ENCODE measurements at regions not wholly inside any gene's neighbourhood (a gene's known extent, or its start where the extent isn't known, plus 50 kb on each side); places are given as distances from the start of the nearest gene placed in this dataset.
"Not testable (repeated sequence)": the region's sequence is repeated elsewhere in the genome, so short reads cannot be mapped to it uniquely, and the experiment has no call there.

DNA sequence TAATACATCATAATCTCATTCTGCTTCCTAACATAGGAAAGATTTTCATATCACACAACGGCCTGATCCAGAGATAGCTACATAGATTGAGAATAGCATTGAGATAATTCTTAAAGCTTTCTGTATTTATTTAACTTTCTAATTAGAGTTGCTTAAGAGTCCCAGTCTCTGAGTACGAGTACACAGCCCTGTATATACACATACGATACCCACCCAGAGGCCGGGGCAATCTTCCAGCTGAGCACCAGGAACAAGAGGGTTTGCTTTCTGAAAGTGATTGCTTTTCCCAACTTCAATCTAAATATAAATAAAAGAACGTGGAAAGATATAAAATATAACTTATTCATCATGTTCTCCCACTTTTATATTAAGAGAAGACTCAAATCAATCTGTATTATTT lies 313.8 kb downstream of the COL12A1 start:
- CTCF ChIA-PET = interaction anchor here (0.9 to 1.1 kb wide), 2 partner anchors 317 to 483 kb away, joined by 3 read pairs; no protein-coding TSS in a partner anchor
- POLR2A ChIA-PET = no interaction called here
- Histone ChIP-seq H3K36me3 (ENCODE audit: control insufficient read depth, insufficient read depth, low read length) (no peaks in the 10 kb centered on the region), H3K27me3 (ENCODE audit: control insufficient read depth, insufficient read depth, low read length) (no peaks in the 10 kb centered on the region), H3K4me3 (ENCODE audit: low read depth, low read length) (no peak overlapping the region)
- TF ChIP-seq, protein P1, sequence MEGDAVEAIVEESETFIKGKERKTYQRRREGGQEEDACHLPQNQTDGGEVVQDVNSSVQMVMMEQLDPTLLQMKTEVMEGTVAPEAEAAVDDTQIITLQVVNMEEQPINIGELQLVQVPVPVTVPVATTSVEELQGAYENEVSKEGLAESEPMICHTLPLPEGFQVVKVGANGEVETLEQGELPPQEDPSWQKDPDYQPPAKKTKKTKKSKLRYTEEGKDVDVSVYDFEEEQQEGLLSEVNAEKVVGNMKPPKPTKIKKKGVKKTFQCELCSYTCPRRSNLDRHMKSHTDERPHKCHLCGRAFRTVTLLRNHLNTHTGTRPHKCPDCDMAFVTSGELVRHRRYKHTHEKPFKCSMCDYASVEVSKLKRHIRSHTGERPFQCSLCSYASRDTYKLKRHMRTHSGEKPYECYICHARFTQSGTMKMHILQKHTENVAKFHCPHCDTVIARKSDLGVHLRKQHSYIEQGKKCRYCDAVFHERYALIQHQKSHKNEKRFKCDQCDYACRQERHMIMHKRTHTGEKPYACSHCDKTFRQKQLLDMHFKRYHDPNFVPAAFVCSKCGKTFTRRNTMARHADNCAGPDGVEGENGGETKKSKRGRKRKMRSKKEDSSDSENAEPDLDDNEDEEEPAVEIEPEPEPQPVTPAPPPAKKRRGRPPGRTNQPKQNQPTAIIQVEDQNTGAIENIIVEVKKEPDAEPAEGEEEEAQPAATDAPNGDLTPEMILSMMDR (IDR thresholded peaks at IDR 0.05; ENCODE audit: insufficient read depth, low read depth, low read length) = no peak
- no peak for DNase-seq (ENCODE audit: low read depth)

DNA sequence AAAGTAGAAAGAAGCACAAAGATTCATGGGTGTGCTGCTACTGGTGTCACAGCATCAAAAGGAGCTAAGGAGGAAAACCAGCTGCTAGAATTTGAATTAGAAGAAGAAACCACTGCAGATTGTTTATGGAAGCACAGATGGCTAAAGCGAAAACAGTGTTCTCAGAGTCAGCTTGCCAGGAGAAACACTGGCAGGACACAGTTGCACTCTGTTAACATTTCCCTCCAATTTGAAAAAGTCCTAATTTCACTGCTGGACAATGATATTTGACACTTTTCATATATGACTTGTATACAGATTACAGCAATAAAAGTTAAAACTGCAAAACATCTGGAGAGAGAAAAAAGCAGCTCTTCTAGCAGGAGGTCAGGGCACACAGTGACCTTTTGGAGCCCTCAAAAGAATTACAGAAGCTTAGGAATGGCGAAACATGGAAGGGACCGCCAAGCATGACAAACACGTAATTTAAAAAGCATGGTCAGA lies 314.5 kb downstream of the COL12A1 start:
- H3K27me3 ChIP-seq (ENCODE audit: control insufficient read depth, insufficient read depth, low read length) = no peaks in the 10 kb centered on the region
- no peak overlapping the region for H3K4me3 ChIP-seq (ENCODE audit: low read depth, low read length)
- CTCF ChIA-PET = interaction anchor here (0.9 to 1.4 kb wide), 2 partner anchors 12 to 482 kb away, joined by 3 read pairs; no protein-coding TSS in a partner anchor
- peak; percentile 64 for DNase-seq (ENCODE audit: low read depth)
- TF ChIP-seq, protein P1 (IDR thresholded peaks at IDR 0.05; ENCODE audit: insufficient read depth, low read depth, low read length) = no peak
- no peaks in the 10 kb centered on the region for H3K36me3 ChIP-seq (ENCODE audit: control insufficient read depth, insufficient read depth, low read length)
- POLR2A ChIA-PET = interaction anchor here (0.6 kb wide), 2 partner anchors 256 to 313 kb away, joined by 3 to 6 read pairs; no protein-coding TSS in a partner anchor

DNA sequence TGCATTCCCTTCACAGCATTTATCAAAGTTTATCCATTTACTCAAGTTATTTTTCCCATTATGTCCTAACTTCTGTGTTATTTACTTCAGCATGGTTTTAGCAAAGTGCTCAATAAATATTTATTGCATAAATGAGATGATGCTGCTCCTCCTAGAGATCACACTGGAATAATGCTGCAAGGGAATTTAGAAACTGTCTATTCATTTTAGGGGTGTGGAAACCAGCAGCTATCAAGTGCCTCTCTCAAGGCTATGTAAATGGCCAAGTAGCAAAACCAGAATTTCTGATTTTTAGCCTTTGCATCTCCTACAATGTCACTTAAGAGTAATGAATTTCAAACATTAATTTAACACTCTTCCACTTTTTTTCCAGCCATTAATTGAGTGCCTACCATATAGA lies 316.2 kb downstream of the COL12A1 start:
- ChIA-PET CTCF (no interaction called here), POLR2A (no interaction called here)
- TF ChIP-seq, protein P1 (IDR thresholded peaks at IDR 0.05; ENCODE audit: insufficient read depth, low read depth, low read length) = no peak
- no peaks in the 10 kb centered on the region for H3K36me3 ChIP-seq (ENCODE audit: control insufficient read depth, insufficient read depth, low read length)
- no peak overlapping the region for H3K4me3 ChIP-seq (ENCODE audit: low read depth, low read length)
- H3K27me3 ChIP-seq (ENCODE audit: control insufficient read depth, insufficient read depth, low read length) = no peaks in the 10 kb centered on the region
- DNase-seq (ENCODE audit: low read depth) = no peak

DNA sequence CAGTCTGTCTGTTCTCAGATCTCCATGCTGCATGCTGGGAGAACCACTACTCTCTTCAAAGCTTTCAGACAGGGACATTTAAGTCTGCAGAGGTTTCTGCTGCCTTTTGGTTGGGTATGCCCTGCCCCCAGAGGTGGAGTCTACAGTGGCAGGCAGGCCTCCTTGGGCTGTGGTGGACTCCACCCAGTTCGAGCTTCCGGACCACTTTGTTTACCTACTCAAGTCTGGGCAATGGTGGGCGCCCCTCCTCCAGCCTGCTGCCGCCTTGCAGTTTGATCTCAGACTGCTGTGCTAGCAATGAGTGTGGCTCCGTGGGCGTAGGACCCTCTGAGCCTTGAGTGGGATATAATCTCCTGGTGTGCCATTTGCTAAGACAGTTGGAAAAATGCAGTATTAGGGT lies 317.1 kb downstream of the COL12A1 start:
- POLR2A ChIA-PET; CTCF ChIA-PET; H3K4me3 ChIP-seq (ENCODE audit: low read depth, low read length); DNase-seq (ENCODE audit: low read depth); H3K27me3 ChIP-seq (ENCODE audit: control insufficient read depth, insufficient read depth, low read length); H3K36me3 ChIP-seq (ENCODE audit: control insufficient read depth, insufficient read depth, low read length): not testable (repeated sequence)

DNA sequence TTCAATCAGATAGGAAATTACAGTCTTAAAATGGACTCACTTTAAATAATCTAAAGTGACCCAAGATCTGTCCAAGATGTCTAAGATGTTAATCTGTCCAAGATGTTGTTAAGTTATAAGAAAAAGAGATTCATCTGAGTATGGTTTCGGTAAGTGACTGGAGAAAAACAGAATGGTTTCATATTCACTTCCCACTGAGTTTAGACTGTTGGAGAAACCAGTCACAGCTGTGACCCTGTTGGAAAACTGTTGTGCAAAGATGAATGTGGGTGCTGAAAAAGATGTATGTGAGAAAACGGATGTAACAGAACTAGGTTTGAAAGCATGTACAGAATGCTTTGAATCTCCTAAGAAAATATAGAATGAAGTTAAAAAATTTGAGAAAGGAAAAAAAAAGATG lies 325.9 kb downstream of the COL12A1 start:
- DNase-seq (ENCODE audit: low read depth) = no peak
- Histone ChIP-seq H3K4me3 (ENCODE audit: low read depth, low read length) (no peak overlapping the region), H3K27me3 (ENCODE audit: control insufficient read depth, insufficient read depth, low read length) (no peaks in the 10 kb centered on the region), H3K36me3 (ENCODE audit: control insufficient read depth, insufficient read depth, low read length) (no peaks in the 10 kb centered on the region)
- ChIA-PET POLR2A (no interaction called here), CTCF (no interaction called here)
- TF ChIP-seq, protein P1 (IDR thresholded peaks at IDR 0.05; ENCODE audit: insufficient read depth, low read depth, low read length) = no peak

DNA sequence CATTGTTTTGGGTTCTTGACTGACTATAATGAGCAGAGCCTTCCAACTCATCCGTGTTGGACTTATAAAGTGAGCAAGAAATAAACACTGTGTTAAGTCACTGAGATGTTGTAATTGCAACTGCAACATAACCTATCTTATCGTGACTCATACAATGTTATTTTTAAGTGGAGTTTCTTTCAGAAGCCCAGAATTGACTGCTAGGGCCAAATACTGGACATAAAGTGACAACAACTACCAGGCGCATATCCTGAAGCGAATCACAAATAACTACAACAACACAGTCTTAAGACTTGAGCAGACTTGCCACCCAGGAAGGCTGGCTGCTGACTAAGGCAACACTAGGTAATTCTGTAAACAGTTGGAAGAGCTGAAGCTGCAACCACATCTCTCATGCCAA lies 326.6 kb downstream of the COL12A1 start:
- ChIA-PET CTCF (interaction anchor here (0.7 kb wide), 1 partner anchor 12 kb away, joined by 3 read pairs; no protein-coding TSS in a partner anchor), POLR2A (no interaction called here)
- H3K4me3 ChIP-seq (ENCODE audit: low read depth, low read length) = no peak overlapping the region
- no peaks in the 10 kb centered on the region for H3K36me3 ChIP-seq (ENCODE audit: control insufficient read depth, insufficient read depth, low read length)
- TF ChIP-seq, protein P1 (IDR thresholded peaks at IDR 0.05; ENCODE audit: insufficient read depth, low read depth, low read length) = no peak
- DNase-seq (ENCODE audit: low read depth) = peak; percentile 85
- no peaks in the 10 kb centered on the region for H3K27me3 ChIP-seq (ENCODE audit: control insufficient read depth, insufficient read depth, low read length)

All from BJ (cell line).